Activated T-cell treated with anti-CD3 and anti-CD28 coated beads for 48 hours (primary cell): ENCODE measurements at regions not wholly inside any gene's neighbourhood (a gene's known extent, or its start where the extent isn't known, plus 50 kb on each side); places are given as distances from the start of the nearest gene placed in this dataset.
"Not testable (repeated sequence)": the region's sequence is repeated elsewhere in the genome, so short reads cannot be mapped to it uniquely, and the experiment has no call there.

ENCODE experiments used
- DNase-seq: peaks from one replicate; pipeline ENCODE4 v3.0.0-alpha.2; 2020; ENCODE audit warnings: low read depth

DNA sequence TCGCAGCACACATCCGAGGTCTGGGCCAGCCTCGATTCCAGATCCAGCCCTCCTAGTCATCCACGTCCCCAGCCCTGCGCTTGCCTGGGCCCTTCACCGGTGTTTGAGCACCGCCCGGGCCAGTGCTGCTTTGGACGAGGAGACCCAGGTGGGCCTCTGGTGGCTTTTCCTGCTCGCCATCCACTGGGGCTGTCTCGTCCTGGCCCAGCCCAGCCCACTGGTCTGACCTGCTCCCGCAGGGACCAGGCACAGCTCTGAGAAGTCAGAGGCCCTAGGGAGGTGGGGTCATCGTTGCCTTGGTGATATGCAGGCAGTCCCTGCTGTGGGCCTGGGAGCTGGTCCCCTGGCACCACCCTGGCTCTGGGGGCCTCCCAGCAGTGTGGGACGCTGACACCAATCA, 200.8 kb downstream of the USP22 start:
- DNase-seq: not testable (repeated sequence)

DNA sequence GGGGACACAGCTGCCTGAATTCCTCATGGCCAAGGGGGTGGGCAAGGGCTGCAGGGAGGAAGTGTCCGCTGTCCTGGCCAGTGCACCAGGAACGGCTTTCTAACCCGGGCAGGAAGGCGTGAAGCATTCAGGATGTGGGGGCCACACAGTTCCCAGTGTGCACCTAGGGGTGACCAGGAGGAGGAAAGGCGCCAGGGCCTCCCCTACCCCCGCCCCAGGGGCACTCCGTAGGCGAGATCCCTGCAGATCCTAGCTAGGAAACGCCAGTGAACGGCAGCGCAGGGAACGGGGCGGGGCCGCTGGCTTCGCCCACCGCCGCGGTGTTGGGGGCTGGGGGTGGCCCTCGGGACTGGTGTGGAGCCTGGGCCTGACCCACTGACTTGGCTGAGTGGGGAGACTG, 199.6 kb downstream of the USP22 start:
- DNase-seq: not testable (repeated sequence)

DNA sequence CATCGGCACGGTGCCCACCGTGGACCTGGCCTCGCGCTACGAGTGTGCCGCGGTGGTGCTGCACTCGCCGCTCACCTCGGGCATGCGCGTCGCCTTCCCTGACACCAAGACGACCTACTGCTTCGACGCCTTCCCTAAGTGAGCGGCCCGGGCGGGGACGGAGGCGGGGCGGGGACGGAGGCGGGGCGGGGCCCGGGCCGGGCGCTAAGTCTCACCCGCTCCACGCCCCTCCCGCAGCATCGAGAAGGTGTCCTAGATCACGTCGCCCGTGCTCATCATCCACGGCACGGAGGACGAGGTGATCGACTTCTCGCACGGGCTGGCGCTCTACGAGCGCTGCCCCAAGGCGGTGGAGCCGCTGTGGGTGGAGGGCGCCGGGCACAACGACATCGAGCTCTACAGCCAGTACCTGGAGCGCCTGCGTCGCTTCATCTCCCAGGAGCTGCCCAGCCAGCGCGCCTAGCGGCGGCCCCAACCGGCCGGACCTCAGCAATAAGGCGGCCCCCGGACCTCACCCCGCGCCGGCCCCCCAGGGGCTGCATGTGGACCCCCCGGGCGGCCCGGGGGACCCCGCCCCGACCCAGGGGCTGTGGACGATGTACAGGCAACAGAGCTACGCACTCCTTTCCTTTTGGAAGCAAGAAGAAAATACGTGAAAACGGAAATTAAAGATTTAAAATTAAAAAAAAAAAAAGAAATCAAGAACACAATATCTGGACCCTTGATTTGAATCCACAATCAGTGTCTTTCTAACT, 198.8 kb downstream of the USP22 start:
- peak; percentile 54 for DNase-seq

DNA sequence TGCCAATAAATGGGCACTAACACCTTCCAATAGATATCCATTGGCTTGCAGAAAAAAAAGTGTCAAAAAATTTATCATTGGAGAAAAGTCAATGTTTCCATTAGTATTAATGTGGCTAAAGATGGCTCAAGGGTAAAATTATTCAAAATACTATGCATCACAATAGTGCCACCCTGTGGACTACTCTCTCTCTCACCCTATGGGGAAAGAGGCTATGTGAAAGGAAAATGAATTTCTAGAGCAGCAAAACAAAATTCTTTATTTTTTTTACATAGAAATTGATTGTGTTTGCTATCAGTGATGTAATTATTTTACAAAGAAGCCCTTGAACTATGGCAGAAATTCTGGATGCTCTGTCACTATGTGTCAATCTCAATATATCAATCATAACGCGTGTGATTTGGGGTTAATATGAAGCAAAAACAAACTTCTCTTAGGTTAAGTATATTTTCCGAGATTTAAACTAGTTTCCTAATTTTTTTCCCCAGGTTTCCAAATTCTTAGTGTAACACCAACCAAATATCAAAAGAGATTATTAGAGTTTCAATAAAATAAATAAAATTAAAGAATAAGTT, 193.9 kb downstream of the USP22 start:
- not testable (repeated sequence) for DNase-seq

DNA sequence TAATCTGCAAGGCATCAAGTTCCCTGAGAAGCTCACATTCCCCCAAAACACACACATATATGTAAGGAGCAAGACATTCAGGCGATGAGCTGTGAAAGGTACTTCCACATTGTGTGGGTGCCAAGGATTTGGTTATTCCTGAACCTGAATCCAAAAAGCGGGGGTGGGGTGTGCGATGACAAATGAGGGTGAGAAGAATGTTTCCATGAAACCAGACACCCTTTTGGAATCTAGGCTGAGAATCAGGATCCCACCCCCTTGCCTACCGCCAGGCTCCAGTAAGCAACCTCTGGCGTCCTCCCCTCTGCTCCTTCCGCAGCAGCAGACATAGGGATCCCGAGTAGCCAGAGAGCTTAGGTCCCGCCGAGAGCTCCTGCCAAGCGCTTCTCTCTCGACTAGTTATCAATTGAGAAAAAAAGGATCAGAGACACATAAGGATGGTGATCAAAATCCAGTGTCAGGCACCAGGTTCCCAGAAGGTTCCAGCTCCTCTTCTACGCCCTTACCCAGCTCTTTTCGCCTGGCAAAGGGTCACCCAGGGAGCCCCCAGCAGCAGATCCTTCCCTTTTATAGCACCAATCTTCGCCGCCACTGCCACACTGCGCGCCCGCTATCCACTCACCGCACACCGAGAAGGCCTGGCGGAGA, 191.1 kb downstream of the USP22 start:
- DNase-seq: not testable (repeated sequence)

DNA sequence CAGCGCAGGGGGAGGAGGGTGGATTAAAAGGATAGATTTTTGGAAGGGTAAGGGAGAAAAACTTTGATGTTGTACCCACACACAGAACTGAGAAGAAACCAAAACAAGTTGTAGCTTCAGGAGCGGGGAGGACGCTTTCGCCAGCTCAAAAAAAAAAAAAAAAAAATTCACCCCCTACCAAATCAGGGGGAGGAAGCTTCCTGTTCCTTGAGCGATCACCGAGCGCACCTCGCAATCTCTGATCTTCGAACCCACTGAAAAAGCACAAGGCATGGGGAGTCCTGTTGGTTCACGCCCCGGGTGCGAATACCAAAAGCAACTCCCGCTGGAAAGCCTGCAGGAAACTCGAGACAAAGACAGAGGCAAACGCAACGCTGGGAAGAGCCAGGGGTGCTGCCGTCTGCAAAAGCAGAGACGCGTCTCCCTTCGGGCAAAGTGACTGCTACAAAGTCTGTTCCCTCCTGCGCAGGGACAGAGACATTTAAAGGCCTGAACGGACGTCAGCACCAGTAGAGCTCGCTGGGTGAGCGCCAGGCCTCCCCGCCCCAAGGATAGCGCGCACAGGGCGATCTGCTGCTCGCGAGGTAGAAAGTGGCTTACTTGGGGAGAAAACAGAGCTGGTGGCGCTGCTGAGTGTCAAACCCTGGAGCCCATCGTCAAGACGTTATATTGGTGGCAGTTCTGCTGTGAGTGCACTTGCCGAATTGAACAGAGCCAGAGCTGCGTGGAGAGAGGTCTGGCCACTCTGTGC, 190.4 kb downstream of the USP22 start:
- no peak for DNase-seq

DNA sequence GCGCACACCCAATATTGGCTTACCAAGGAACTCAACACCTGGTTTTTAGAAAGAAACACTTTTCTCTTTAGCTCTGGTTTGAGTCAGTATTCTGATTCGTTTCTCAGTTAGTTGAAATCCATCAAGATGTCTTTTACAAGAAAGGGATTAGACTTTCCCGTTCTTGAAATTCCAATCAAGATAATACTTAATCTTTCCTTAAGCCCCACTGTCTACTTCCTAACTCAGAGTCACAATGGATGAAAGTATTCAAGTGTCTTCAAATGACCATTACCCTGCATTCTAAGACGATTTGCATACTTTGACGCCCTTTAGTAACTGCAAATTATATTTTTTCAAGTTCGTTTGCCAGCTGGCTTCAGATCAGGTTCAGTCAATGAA, 189.8 kb downstream of the USP22 start:
- no peak for DNase-seq

DNA sequence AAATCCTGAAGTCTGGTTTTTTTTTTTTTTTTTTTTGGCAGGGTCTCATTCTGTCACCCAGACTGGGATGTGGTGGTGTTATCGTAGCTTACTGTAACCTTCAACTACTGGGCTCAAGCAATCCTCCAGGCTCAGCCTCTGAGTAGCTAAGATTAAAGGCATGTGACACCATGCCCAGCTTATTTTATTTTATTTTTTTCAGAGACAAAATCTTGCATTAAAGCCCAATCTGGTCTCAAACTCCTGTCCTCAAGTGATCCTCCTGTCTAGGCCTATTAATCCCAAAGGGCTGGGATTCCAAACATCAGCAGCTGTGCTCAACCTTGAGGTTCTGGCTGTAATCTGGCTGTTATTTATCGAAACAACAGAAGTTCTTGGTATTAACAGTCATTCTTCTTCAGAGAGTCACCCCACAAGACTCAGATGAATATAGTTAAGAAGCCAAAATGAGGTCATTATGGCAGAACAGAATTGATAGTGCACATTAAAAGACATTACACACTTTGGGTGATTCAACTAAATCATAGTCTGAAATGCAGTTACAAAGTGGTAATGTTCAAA, 186.8 kb downstream of the USP22 start:
- not testable (repeated sequence) for DNase-seq

DNA sequence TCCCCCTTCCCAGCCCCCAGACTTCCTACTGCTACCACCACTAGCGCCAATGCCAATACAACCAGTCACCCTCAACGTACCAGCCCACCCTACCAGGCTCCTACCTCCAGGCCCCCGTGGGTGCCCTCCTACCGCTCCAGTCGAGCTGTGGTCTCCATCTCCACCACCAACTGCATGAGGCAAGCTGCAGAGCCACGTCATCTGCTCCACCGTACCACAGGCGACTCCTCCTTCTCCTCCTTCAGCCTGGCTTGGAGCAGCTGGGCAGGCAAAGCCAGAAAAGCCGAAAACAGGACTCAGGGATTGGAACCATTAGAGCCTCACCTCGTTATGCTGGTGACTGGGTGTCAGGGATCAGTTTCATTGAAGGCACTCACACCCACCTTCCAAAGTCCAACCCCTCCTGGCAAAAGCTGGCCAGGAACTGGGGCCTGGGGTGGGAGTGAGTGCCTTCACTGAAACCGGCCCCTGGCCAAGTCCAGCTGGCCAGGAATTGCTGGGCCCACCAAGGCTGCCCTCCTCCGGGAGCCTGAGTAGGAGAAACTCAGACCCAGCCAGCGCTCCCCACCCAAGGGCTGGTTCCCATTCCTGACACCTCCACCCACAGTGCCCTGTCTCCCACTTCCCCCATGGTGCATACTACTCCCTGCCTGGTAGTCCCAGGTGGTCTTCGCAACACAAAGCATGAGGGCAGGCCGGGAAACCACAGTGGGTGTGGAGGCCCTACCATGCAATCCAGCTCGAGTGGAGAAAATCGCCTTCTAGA, 176.2 kb downstream of the USP22 start:
- DNase-seq: not testable (repeated sequence)

DNA sequence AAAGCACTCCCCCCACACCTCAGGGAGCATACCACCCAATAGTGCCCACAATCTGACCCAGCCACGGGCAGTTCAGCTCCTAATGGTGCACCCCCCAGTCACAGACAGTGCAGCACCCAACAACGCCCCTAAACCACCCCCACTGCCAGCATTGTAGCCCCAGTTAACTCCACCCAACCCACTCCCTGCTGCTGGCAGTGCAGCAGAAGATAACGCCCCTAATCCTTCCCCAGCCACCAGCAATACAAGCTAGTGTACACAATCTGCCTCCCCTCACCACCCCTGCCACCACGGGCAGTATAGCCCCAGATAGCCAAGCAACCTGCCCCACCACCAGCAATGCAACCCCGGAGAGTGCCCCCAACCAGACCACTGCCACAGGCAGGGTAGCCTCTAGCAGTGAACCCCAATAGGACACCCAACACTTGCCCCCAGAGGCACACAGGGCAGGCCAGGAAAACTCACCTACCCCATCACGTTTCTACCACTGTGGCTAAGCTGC, 175.3 kb downstream of the USP22 start:
- not testable (repeated sequence) for DNase-seq

DNA sequence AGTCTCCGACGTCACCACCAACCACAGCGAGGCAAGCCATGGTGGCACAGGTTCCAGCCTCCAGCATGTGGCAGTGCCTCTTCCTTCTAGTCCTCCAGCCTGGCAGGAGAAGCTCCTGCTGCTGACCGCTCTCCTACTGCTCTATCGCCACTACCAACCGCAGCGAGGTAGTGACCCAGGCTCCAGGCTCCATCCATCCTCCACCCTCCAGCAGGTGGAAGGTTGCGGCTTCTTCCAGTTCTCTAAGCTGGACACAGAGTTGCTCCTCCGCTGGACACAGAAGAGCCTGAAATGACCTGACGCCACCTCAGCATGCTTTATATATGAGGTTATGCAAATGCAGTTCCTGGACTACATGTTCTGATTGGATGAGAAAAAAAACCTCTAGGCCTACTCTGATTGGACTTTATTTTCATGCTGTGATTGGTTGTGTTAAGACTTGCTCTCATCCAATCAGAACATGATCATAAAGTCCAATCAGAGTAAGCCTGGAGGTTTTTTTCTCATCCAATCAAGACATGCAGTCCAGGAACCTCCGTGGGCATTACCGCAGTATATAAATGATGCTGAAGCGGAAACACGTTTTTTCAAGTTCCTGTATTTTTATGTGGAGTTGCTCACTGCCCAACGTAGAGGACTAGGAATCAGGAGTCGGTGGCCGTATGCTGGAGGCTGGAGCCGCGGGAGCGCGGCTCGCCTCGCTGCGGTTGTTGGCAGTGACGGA, 174.7 kb downstream of the USP22 start:
- not testable (repeated sequence) for DNase-seq

DNA sequence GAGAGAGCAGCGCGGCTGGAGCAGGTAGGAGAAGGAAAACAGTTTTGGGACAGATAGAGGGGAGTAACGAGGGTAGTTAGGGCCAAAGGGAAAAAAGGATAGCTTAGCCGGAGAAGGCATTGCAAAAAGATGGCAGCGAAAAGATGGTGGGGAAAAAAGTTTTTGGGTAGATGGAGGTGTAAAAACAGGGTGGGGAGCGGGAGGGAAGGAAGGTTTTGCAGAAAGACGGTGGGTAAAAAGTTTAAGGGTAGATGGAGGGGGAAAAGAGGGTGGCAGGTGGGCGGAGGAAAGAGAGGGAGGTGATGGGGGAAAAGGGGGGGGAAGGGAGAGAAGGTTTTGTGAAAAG, 174.2 kb downstream of the USP22 start:
- DNase-seq: not testable (repeated sequence)

DNA sequence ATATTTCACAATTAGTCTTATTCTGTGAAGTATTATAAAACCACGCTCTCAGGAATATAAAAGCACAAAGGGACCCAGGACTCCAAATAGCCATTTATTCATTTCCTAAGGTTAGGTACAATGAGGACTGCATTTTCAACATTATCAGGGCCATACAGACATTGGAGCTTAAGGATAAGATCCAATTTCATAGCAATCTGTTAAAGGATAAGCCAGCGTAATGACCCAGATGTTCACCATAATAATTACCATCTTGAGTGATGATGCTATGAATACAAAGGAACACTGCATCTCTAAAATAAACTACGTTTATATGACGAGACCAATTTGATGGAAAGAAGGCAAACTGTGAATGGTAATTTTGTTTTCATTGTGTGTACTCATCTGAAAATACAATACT, 169.6 kb downstream of the USP22 start:
- DNase-seq: not testable (repeated sequence)

DNA sequence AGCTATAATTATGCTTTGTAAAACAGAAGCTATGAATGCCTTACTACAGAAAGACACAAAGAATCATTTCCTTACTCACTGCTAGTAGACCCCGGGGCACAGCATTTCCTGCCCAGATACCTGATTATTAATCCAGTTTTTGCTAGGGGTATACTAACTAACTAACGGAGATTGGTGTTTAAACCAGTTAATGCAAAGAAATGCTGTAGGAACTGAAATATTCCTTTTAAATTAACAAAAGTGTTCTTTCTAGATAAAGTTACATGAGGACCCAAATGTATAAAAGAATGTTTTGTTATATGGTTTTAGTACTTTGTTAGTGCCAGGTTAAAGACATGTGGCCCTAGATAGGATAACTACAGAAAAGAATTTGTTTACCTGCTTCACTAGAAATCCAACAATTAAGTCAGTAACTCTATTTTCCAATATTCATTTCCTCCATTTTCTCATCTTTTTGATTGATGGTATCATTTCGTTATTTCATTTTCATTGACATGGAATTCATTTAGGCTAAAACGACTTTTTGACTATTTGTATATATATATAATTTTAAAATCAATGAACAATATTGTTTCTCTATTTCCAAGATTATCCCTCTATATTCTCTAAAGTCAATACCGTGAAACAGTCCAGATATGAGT, 169.0 kb downstream of the USP22 start:
- DNase-seq: not testable (repeated sequence)

DNA sequence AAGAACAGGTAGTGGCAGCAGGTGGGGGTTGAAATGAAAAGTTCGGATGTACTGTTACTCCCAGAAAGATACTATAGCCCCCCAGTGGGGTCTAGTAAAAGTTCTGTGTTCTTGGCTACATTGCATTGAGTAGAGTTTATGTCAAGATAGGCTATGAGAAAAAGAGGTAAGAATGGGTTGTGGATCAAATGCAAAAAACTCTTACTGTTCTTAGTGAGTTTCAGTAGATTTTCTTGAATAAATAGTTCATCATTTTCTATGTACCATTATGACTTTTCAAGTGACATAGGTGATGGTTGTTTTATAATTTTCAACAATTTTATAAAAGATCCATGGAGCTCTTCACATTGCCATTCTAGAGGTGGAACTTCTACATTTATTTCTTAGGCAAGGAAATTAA, 165.4 kb downstream of the USP22 start:
- not testable (repeated sequence) for DNase-seq

DNA sequence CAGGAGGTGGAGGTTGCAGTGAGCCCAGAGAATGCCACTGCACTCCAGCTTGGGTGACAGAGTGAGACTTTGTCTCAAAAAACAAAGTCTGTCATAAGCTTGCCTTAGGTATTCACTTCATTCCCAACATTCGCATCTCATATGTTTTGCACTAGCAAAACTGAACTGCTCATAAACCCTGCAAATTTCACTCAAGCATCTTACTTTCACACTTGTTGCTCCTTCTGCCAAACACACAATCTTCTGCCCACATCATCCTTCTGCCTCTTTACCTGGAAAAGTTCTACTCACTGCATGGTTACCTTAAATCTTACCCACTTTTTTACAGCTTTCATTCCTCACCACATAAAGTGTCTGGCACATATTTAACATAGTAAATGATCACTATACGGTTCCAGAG, 152.5 kb downstream of the USP22 start:
- no peak for DNase-seq

DNA sequence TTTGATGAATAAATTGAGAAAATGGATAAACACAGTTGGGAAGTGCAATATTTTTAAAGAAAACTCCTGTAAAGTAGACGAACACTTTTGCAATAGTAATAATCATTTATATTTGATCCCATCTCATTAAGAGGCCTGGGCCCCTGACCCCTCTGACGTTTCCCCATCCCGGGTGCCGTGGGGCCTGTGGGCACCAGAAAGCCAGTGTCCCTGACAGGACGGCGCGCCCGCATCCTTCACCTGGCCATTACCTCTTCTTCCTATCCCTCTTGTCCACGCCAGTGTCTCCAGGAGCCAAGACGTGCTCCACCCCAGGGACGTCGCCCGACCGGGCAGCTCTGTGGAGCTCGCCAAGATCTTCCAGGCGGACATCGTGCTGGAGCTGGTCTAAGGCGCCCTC, 147.4 kb downstream of the USP22 start:
- DNase-seq: not testable (repeated sequence)

DNA sequence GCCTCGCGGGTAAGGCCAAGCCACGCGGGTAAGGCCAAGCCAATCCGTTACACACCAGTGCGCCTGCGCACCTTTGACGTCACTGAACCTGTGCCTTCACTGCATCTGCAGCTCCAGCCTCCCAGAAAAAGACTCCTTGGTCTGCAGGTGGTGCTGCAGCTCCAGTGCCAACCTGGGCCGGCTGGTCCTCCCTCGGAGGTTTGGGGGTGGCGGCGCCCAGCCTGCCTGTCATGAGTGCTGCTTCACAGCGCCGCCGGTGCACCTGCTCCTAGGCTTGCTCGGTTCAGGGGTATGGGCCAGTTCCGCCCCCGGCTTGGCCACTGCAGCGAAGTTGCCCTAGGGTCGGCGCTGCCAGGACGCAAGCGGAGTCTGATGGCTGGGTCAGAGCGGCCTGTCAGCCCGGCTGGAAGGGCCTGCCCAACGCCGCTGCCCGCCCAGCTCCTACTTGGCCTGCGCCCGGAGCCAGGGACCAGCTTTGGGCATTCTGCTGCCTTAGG, 146.6 kb downstream of the USP22 start:
- DNase-seq: peak; percentile 14

DNA sequence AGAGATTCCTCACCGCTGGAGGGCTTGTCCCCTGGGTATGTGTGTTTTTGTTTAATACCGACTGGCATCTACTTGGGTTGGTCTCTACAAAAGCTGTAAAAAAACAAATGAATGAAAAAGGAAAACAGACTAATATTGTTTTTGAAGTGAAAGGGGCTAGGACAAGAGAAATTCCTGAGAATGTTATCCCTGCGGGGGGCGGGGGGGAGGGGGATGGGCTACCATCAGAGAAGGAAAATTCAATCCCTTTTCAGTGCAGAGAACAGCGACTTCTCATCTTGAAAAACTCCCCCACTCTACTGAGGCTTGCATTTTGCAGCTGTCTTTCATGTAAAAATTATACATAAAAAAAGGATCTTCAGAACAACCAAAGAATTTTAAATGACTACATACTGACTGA, 144.1 kb downstream of the USP22 start:
- DNase-seq: not testable (repeated sequence)

DNA sequence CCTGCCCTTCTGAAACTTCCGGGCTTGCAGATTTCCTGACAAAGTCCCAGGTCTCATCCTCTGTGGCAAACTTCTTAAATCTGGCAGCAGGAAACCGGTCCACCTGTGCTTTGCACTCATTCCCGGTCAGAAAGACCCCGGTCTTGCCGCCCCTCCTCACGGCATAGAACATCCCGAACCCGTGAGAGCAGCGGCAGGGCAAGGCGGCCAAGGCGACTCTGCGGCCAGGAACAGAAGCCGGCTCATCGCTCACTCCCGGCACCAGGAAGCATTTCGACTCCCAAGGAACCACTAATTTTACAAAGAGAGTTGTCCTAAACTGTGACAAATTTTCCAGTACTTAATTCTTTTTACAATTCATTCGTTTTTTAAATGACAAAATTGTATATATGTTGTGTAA, 140.3 kb downstream of the USP22 start:
- not testable (repeated sequence) for DNase-seq
